HG02759 (cell line): ENCODE measurements at regions not wholly inside any gene's neighbourhood (a gene's known extent, or its start where the extent isn't known, plus 50 kb on each side); places are given as distances from the start of the nearest gene placed in this dataset.
"Not testable (repeated sequence)": the region's sequence is repeated elsewhere in the genome, so short reads cannot be mapped to it uniquely, and the experiment has no call there.

Source experiments
- ATAC-seq: cut with Tn5 transposase; IDR thresholded peaks from one replicate; pipeline ENCODE4 v1.9.1; 2021; ENCODE audit warnings: mild to moderate bottlenecking, moderate library complexity; ENCODE audit not compliant: unreplicated experiment

DNA sequence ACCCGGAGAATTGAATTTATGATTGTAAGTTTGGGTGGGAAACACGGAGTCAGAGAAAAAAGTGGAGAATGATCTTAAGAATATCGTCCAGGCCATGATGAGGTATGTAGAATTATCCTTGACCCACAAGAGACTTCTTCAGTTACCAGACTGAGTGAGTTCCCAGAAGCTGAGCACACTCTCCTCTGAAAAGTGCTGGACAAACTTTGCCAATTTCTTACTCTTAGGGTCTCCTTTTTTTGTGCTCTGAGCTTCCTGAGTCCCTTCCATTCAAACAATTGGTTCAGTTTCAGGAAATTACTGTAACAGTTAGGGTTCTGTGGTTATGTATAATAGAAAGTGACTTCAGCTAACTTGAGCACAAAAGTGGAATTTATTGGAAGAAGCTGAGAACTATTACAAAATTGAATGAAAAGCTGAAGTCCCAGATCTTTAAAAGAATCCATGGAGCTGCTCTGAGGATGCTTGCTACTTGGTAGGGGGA, 50.6 kb upstream of the EHBP1 start:
- no peak for ATAC-seq

DNA sequence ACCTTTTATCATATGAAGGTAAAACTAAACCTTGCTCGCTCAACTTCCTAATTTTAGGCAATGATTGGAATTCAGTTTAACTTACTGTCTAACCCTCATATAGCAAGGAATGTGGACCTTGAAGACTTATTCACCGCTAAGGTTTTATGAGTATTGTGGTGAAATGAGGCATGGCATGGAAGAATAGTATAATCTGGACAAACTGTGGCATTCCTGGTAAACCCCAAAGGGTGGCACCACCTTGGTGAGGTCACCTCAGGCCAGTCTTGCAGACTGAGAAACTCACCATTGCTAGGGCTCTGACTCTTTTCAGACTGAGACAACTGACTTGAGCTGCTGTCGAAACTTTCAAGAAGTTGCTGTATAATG, 51.1 kb upstream of the EHBP1 start:
- ATAC-seq = no peak

GRCh38 chr2:62653582-62654422, 51.7 kb upstream of the EHBP1 start:
- no peak for ATAC-seq

GRCh38 chr2:62649087-62649486, 56.4 kb upstream of the EHBP1 start:
- ATAC-seq = not testable (repeated sequence)

DNA sequence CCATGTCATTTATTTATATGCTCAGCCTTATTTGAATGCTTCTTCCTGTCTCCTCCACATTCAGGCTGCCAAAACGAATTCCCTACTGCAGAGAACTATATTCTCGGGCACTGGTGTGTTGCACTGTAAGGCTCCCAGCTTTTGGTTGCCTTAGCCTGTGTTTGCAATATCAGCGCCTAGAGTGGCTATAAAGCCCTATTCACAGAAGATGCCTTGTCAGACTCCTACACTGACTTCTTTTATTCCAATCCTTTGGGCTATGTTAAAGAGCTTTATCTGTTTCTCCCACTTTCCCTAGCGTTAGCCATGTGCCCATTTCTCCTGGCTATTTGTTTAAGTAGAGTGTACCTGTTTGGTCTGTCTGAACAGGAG, 62.4 kb upstream of the EHBP1 start:
- ATAC-seq = no peak

GRCh38 chr2:62642429-62643099, 62.9 kb upstream of the EHBP1 start:
- no peak for ATAC-seq

GRCh38 chr2:62641936-62642335, 63.6 kb upstream of the EHBP1 start:
- no peak for ATAC-seq

- no peak for ATAC-seq
These were observed 64.1 kb upstream of the EHBP1 start for GRCh38 chr2:62641410-62641843.

DNA sequence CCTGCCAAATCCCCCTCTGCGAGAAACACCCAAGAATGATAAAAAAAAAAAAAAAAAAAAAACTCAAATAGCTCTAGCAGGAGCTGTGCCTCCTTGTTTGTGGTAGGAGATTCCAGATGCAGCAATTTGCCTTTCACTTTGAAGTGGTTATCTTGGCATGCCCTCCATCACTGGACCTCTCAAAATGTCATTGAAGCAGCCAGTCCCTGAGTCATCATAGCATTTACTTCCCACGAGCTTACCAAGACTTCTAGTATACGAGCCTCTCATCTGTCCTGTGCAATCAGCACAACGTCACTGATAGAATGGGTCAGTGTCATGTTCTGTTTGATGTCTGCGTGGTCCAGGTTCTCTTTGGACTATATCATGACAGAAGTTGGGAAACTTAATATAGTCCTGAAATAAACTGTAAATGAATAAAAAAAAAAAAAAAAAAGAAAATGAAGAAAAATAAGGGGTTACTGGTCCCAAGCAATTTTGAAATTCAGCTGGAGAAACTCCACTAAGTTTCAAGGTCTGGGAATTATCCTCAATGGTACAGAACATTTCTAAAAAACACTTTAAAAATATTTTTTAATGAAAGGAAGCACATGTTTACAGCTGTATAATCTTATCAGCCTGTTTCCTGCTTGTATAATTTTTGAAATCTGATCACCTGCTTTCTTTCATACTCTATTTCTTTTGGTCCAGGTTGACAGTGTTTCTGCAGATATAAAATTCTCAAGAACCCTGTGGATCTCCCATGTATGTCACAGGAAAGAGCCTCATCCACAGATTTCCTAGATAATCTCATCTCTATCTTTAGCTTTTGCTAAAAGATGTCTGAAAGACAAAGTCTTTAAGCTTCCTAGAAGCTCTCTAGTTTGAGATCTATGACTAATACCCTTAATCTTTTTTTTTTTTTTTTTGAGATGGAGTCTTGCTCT, 74.1 kb upstream of the EHBP1 start:
- no peak for ATAC-seq

DNA sequence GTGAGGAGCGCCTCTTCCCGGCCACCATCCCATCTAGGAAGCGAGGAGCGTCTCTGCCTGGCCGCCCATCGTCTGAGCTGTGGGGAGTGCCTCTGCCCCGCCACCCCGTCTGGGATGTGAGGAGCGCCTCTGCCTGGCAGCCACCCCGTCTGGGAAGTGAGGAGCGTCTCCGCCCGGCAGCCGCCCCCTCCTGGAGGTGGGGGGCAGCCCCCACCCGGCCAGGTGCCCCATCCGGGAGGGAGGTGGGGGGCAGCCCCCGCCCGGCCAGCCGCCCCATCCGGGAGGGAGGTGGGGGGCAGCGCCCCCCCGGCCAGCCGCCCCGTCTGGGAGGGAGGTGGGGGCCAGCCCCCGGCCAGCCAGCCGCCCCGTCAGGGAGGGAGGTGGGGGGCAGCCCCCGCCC, 75.3 kb upstream of the EHBP1 start:
- ATAC-seq = not testable (repeated sequence)

DNA sequence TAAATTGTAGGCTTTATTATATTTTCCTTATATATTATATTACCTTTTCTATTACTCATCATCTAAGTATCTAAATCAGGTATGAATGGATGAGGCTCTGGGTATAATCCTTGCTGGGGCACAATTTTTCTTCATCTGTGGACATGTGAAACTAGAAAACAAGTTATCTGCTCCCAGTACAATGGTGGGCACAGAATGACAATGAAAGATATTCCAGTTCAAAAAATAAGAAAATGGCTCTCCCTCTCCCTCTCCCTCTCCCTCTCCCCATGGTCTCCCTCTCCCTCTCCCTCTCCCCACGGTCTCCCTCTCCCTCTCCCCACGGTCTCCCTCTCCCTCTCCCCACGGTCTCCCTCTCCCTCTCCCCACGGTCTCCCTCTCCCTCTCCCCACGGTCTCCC, 76.2 kb upstream of the EHBP1 start:
- ATAC-seq = not testable (repeated sequence)

DNA sequence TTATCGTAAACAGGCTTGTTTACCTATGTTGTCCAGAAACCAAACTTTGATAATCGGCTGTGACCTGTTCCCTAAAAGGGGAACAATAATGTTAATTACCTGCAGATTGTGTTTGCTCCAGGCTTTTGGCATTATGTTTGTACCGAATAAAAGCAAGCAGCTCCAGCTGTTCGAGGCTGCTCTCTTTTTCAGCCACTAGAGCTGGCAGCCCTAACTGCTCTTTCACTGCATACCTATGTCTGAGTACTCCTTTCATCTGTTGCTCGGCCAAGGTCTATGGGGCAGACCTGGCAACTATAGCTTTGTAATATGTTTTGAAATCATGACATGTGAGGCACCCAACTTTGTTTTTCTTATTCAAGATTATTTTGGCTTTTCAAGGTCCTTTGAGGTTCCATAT, 77.8 kb upstream of the EHBP1 start:
- ATAC-seq = no peak

DNA sequence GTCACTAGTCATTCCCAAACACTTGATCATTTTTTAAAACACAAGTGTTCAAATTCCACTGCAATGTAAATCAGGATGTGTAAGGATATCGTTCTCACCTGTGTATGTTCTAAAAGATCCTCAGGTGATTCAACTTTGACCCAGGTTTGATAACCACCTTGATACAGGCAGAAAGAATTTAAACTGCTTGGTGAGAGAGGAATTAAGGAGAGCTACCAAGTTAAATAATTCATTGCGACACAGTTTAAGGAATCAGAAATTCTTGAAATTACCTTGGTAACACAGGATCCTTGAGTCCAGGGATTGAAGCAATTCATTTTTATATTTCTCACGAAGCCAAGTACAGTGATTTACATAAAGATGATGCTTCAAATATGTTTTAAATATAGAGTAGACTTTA, 80.7 kb upstream of the EHBP1 start:
- ATAC-seq = no peak

DNA sequence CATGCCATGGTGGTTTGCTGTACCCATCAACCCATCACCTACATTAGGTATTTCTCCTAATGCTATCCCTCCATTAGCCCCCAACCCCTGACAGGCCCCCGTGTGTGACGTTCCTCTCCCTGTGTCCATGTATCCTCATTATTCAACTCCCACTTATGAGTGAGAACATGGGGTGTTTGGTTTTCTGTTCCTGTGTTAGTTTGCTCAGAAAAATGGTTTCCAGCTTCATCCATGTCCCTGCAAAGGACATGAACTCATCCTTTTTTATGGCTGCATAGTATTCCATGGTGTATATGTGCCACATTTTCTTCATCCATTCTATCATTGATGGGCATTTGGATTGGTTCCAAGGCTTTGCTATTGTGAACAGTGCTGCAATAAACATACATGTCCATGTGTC, 89.0 kb upstream of the EHBP1 start:
- ATAC-seq = not testable (repeated sequence)

GRCh38 chr2:62611854-62612253, 93.7 kb upstream of the EHBP1 start:
- no peak for ATAC-seq

DNA sequence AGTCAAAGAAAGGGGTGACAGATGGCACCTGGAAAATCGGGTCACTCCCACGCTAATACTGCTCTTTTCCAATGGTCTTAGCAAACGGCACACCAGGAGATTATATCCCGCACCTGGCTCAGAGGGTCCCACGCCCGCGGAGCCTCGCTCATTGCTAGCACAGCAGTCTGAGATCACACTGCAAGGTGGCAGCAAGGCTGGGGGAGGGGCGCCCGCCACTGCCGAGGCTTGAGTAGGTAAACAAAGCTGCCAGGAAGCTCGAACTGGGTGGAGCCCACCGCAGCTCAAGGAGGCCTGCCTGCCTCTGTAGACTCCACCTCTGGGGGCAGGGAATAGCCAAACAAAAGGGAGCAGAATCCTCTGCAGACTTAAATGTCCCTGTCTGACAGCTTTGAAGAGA, 99.5 kb upstream of the TMEM17 start:
- not testable (repeated sequence) for ATAC-seq

DNA sequence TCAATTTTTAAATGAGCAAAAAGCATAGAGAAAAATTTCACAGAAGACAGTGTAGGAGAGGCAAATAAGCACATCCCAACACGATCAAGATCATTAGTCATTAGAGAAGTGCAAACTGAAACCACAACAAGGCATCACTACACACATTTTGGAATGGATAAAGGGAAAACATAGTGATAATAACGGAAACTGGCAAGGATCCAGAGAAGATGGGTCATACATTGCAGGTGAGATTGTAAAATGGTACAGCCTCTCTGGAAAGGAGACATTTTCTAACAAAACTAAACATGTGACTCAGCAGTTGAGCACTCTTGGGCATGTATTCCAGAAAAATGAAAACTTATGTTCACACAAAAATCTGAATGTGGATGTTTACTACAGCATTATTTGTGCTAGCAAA, 98.3 kb upstream of the TMEM17 start:
- ATAC-seq = no peak

- no peak for ATAC-seq
These were observed 97.2 kb upstream of the TMEM17 start for GRCh38 chr2:62603154-62603712.

- not testable (repeated sequence) for ATAC-seq
These were observed 93.8 kb upstream of the TMEM17 start for GRCh38 chr2:62599674-62600410.

- ATAC-seq = no peak
These were observed 91.3 kb upstream of the TMEM17 start for GRCh38 chr2:62597323-62597722.
